MCF 10A (cell line): ENCODE measurements at regions not wholly inside any gene's neighbourhood (a gene's known extent, or its start where the extent isn't known, plus 50 kb on each side); places are given as distances from the start of the nearest gene placed in this dataset.
A peak's percentile ranks its signal among the peaks of the same experiment; 100 is the strongest.

ENCODE experiments used
- BruUV-seq: library from RNA; stranded (reverse); fragments of 400-500 nt; replicated peaks from 2 replicates; lab custom pipeline; 2021; lab: Mats Ljungman, UMichigan
- CTCF ChIA-PET: fragments of 300-600 bp; sonication (Branson Sonifier 250); formaldehyde crosslinking; extraction: SDS; loops from one replicate; lab custom pipeline; 2021; ENCODE audit warnings: antibody characterized with exemption, inconsistent platforms; lab: Yijun Ruan, JAX
- POLR2A ChIA-PET: fragments of 300-600, 350-650 bp; sonication (Branson Sonifier 250); formaldehyde crosslinking; extraction: SDS; loops from one replicate; lab custom pipeline; 2020; ENCODE audit warnings: antibody characterized with exemption, inconsistent platforms; lab: Yijun Ruan, JAX
- DNase-seq: peaks from one replicate; pipeline ENCODE4 v3.0.0-alpha.2; 2018; ENCODE audit not compliant: unreplicated experiment
- H3K27ac Mint-ChIP-seq: one replicate; pipeline ENCODE4 v1.8.0; 2022; ENCODE audit warnings: mild to moderate bottlenecking, low read depth, mixed read lengths; ENCODE audit not compliant: unreplicated experiment
- H3K27me3 Mint-ChIP-seq: one replicate; pipeline ENCODE4 v1.8.0; 2022; ENCODE audit warnings: mixed read lengths; ENCODE audit not compliant: insufficient read depth, unreplicated experiment
- H3K36me3 Mint-ChIP-seq: one replicate; pipeline ENCODE4 v1.8.0; 2022; ENCODE audit warnings: mild to moderate bottlenecking, moderate library complexity, mixed read lengths; ENCODE audit not compliant: insufficient read depth, unreplicated experiment
- H3K4me1 Mint-ChIP-seq: one replicate; pipeline ENCODE4 v1.8.0; 2022; ENCODE audit warnings: mixed read lengths; ENCODE audit not compliant: insufficient read depth, unreplicated experiment
- H3K4me3 Mint-ChIP-seq: one replicate; pipeline ENCODE4 v1.8.0; 2022; ENCODE audit warnings: mild to moderate bottlenecking, moderate library complexity, mixed read lengths; ENCODE audit not compliant: unreplicated experiment
- H3K9me3 Mint-ChIP-seq: one replicate; pipeline ENCODE4 v1.8.0; 2022; ENCODE audit warnings: mixed read lengths; ENCODE audit not compliant: unreplicated experiment
- intact Hi-C: fragments of 100-400 bp; cut with micrococcal nuclease; formaldehyde crosslinking; loops from 2 replicates; pipeline ENCODE4 v1.14.1; 2022
- TF ChIP-seq, protein P1 (sequence below): fragments of 200-600 bp; IDR thresholded peaks from one replicate; pipeline ENCODE4 v1.8.0; 2022; ENCODE audit warnings: antibody characterized with exemption, mild to moderate bottlenecking; ENCODE audit not compliant: unreplicated experiment

- Mint-ChIP-seq H3K9me3 (no peaks in the 10 kb centered on the region), H3K27ac (peak overlapping the region; percentile 20), H3K27me3 (no peaks in the 10 kb centered on the region), H3K4me3 (peak overlapping the region; percentile 2), H3K4me1 (peaks cover 18% of the 10 kb centered on the region), H3K36me3 (no peaks in the 10 kb centered on the region)
- TF ChIP-seq, protein P1, sequence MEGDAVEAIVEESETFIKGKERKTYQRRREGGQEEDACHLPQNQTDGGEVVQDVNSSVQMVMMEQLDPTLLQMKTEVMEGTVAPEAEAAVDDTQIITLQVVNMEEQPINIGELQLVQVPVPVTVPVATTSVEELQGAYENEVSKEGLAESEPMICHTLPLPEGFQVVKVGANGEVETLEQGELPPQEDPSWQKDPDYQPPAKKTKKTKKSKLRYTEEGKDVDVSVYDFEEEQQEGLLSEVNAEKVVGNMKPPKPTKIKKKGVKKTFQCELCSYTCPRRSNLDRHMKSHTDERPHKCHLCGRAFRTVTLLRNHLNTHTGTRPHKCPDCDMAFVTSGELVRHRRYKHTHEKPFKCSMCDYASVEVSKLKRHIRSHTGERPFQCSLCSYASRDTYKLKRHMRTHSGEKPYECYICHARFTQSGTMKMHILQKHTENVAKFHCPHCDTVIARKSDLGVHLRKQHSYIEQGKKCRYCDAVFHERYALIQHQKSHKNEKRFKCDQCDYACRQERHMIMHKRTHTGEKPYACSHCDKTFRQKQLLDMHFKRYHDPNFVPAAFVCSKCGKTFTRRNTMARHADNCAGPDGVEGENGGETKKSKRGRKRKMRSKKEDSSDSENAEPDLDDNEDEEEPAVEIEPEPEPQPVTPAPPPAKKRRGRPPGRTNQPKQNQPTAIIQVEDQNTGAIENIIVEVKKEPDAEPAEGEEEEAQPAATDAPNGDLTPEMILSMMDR, result no peak
- CTCF ChIA-PET, result no interaction called here
- intact Hi-C loops, result no loop called here
- POLR2A ChIA-PET, result interaction anchor here (0.5 to 1.0 kb wide), 3 partner anchors 9 to 32 kb away, joined by 3 to 5 read pairs (median 4); no protein-coding TSS in a partner anchor
- DNase-seq, result peak; percentile 98
- BruUV-seq, result no TSS peak
Observed at GRCh38 chr13:79128158-79128557, 277.9 kb downstream of the RBM26 start.

DNA sequence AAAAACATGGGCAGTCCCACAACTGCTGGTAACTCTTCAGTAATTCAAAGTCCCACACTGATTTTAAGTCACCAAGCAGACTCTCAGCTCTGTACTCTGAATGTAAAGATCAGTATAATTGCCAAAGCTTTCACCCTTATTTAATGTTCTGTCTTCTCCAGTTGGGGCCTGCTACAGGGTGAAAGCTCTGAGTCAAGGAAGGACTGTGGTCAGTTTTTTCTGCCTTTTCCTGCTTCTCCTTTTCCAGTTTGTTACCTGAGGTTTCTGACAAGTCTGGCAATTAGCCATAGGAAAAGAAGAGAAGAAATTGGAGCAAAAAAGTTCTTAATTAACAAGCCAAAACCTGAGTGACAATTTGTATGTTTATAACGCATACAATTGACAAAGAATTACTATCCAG, 279.3 kb downstream of the RBM26 start:
- ChIA-PET POLR2A (interaction anchor here (0.7 to 1.0 kb wide), 2 partner anchors 29 to 174 kb away, joined by 3 read pairs; no protein-coding TSS in a partner anchor), CTCF (no interaction called here)
- H3K27me3 Mint-ChIP-seq, result no peaks in the 10 kb centered on the region
- no peak overlapping the region for H3K27ac Mint-ChIP-seq
- no peaks in the 10 kb centered on the region for H3K9me3 Mint-ChIP-seq
- no peaks in the 10 kb centered on the region for H3K36me3 Mint-ChIP-seq
- DNase-seq, result peak; percentile 27
- BruUV-seq, result no TSS peak
- intact Hi-C loops, result no loop called here
- H3K4me1 Mint-ChIP-seq, result peaks cover 18% of the 10 kb centered on the region
- TF ChIP-seq, protein P1, result no peak
- no peak overlapping the region for H3K4me3 Mint-ChIP-seq

DNA sequence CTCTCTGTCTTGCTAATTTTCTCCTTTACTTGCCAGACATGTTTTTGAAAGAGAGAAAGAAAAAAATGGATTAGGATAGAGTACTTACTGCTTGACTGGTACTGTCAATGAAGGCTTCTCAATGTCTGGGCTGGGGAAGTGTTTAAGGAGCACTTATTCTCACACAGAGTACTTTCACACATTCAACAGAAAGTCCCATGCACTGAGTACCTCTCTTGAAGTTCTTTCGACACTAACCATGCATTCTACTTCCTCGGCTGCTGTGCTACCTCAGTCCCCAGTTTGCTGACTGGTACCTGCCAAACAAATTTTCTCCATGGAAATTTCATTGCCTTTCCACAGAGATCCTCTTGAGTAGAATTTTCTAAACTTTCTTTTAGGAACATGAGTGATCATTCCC, 281.9 kb downstream of the RBM26 start:
- Mint-ChIP-seq H3K4me1 (peaks cover 18% of the 10 kb centered on the region), H3K27me3 (no peaks in the 10 kb centered on the region), H3K4me3 (no peak overlapping the region), H3K36me3 (no peaks in the 10 kb centered on the region), H3K27ac (no peak overlapping the region), H3K9me3 (no peaks in the 10 kb centered on the region)
- no peak for DNase-seq
- BruUV-seq, result no TSS peak
- TF ChIP-seq, protein P1, result no peak
- intact Hi-C loops, result no loop called here
- POLR2A ChIA-PET, result no interaction called here
- CTCF ChIA-PET, result no interaction called here

DNA sequence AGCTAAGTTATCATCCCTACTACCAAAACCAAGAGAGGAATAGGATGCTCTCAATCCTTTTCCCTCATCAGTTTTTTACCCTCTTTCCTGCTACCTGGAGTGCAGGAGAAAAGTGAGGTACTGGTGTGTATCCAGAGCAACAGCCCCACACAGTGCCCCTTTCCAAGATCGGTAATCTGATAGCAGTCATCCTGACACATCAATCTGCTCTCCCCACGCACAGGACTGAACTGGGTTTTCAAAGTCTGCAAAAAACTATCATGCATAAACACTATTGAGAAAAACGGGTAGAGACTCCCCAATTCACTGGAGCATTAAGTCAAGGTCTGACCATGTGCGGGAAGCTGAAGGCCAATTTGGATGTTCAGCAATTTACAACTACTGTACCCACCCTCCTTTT, 284.8 kb downstream of the RBM26 start:
- Mint-ChIP-seq H3K4me1 (peaks cover 26% of the 10 kb centered on the region), H3K9me3 (no peaks in the 10 kb centered on the region), H3K4me3 (no peak overlapping the region), H3K36me3 (no peaks in the 10 kb centered on the region), H3K27me3 (no peaks in the 10 kb centered on the region), H3K27ac (no peak overlapping the region)
- ChIA-PET CTCF (no interaction called here), POLR2A (no interaction called here)
- TF ChIP-seq, protein P1, result no peak
- intact Hi-C loops, result no loop called here
- BruUV-seq, result no TSS peak
- DNase-seq, result no peak
